HFFc6 (cell line): ENCODE measurements at regions not wholly inside any gene's neighbourhood (a gene's known extent, or its start where the extent isn't known, plus 50 kb on each side); places are given as distances from the start of the nearest gene placed in this dataset.

Experiments
- DNase-seq: peaks from one replicate; pipeline ENCODE4 v3.0.0-alpha.2; 2018
- H3K27ac Mint-ChIP-seq: 2 replicates; pipeline ENCODE4 v1.8.0; 2020; ENCODE audit warnings: mild to moderate bottlenecking, mixed read lengths
- H3K27me3 Mint-ChIP-seq: 2 replicates; pipeline ENCODE4 v1.8.0; 2021; ENCODE audit warnings: mild to moderate bottlenecking, moderate library complexity, mixed read lengths; ENCODE audit not compliant: insufficient read depth
- H3K36me3 Mint-ChIP-seq: 2 replicates; pipeline ENCODE4 v1.8.0; 2021; ENCODE audit warnings: low read depth, mixed read lengths
- H3K4me1 Mint-ChIP-seq: 2 replicates; pipeline ENCODE4 v1.8.0; 2020; ENCODE audit warnings: low read depth, mixed read lengths
- H3K4me3 Mint-ChIP-seq: 2 replicates; pipeline ENCODE4 v1.8.0; 2020; ENCODE audit warnings: mild to moderate bottlenecking, moderate library complexity, mixed read lengths
- H3K9me3 Mint-ChIP-seq: 2 replicates; pipeline ENCODE4 v1.8.0; 2020; ENCODE audit warnings: mild to moderate bottlenecking, mixed read lengths
- TF ChIP-seq, protein P1 (sequence below): fragments of 200-600 bp; sonication (generic); IDR thresholded peaks from 2 replicates; pipeline ENCODE4 v1.5.0; 2021; ENCODE audit warnings: antibody characterized with exemption, mild to moderate bottlenecking

DNA sequence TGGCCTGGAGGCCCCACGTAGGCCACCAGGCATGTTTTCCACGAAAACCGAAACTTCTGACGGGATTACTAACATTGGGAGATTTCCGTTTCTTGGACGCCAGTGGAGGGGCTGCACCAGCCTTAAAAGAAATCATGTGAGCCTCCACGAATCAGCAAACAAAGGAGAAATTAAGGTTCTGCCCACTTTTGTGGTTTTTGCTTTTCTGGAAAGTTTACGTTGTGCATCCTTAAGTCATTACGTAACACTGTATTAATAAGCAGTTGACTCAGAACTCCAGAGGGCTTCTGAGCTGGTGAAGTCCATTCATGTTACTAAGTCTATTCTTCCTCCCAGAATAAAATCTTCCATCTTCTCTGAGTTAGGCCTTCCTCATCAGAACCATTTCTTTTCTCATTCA is 168.5 kb downstream of the PSMG1 start:
- H3K4me1 Mint-ChIP-seq: peaks cover 7% of the 10 kb centered on the region
- H3K9me3 Mint-ChIP-seq: no peaks in the 10 kb centered on the region
- H3K4me3 Mint-ChIP-seq: peak overlapping the region; percentile 81
- TF ChIP-seq, protein P1, sequence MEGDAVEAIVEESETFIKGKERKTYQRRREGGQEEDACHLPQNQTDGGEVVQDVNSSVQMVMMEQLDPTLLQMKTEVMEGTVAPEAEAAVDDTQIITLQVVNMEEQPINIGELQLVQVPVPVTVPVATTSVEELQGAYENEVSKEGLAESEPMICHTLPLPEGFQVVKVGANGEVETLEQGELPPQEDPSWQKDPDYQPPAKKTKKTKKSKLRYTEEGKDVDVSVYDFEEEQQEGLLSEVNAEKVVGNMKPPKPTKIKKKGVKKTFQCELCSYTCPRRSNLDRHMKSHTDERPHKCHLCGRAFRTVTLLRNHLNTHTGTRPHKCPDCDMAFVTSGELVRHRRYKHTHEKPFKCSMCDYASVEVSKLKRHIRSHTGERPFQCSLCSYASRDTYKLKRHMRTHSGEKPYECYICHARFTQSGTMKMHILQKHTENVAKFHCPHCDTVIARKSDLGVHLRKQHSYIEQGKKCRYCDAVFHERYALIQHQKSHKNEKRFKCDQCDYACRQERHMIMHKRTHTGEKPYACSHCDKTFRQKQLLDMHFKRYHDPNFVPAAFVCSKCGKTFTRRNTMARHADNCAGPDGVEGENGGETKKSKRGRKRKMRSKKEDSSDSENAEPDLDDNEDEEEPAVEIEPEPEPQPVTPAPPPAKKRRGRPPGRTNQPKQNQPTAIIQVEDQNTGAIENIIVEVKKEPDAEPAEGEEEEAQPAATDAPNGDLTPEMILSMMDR: no peak
- DNase-seq: peak; percentile 96
- peak overlapping the region; percentile 95 for H3K27ac Mint-ChIP-seq
- no peaks in the 10 kb centered on the region; the same call in 1 of the 2 replicates for H3K27me3 Mint-ChIP-seq
- H3K36me3 Mint-ChIP-seq: no peaks in the 10 kb centered on the region

DNA sequence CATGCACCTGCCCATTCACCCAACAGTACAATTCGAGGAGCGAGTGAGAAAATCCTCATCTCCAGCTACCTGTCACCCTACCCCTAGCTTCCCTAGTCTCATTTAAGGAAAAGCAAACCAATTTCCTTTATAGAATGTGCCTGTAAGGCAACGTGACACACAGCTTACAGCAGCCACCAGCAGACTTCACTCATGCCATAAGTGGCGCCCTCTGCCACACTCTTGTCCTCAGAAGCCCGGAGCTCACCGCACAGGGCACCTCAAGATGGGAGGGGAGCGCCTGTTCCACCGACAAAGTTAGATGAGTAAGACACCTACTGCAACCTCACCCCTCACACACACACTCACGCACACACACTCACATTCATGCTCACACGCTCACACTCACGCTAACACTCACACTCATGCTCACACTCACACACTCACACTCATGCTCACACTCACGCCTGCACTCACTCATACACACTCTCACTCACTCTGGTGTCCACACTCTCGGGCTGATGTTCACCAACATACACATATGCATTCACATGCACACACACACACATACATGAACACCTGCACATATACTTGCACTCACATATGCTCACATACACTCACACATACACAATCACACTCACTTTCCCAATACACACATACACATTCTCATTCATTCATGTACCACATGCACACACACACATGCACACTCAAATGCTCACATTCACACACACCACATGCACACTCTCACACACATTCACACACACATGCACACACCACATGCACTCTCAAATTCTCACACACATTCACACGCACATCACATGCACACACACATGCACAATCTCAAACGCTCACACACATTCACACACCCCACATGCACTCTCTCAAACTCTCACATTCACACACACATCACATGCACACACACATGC is 170.7 kb downstream of the PSMG1 start:
- Mint-ChIP-seq H3K9me3 (no peaks in the 10 kb centered on the region), H3K27me3 (no peaks in the 10 kb centered on the region; the same call in 1 of the 2 replicates), H3K36me3 (no peaks in the 10 kb centered on the region), H3K27ac (no peak overlapping the region), H3K4me1 (no peaks in the 10 kb centered on the region; the same call in none of the 2 replicates), H3K4me3 (no peak overlapping the region)
- DNase-seq: no peak
- TF ChIP-seq, protein P1: no peak; the same call in 1 of the 2 replicates

DNA sequence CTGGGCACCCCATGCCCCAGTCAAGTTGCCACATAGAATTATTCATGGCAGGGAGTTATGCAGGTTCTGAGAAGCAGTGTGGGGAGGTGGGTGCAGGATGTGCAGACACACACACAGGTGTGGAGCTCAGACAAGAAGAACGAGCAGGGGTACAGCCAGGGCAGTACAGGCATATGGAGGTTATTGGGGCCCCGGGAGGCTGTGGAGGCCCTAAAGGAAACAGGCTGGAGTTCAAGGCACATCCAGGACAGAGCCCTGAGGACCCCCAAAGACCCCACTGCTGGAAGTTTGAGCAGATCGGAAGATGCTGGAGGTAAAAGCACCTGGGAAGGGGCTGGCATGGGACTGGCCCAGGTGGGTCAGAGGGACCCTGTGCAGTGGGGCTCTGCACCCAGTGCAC is 171.3 kb downstream of the PSMG1 start:
- Mint-ChIP-seq H3K4me1 (no peaks in the 10 kb centered on the region; the same call in none of the 2 replicates), H3K27me3 (no peaks in the 10 kb centered on the region; the same call in 1 of the 2 replicates), H3K4me3 (no peak overlapping the region), H3K9me3 (no peaks in the 10 kb centered on the region), H3K27ac (no peak overlapping the region), H3K36me3 (no peaks in the 10 kb centered on the region)
- DNase-seq: no peak
- TF ChIP-seq, protein P1: no peak

DNA sequence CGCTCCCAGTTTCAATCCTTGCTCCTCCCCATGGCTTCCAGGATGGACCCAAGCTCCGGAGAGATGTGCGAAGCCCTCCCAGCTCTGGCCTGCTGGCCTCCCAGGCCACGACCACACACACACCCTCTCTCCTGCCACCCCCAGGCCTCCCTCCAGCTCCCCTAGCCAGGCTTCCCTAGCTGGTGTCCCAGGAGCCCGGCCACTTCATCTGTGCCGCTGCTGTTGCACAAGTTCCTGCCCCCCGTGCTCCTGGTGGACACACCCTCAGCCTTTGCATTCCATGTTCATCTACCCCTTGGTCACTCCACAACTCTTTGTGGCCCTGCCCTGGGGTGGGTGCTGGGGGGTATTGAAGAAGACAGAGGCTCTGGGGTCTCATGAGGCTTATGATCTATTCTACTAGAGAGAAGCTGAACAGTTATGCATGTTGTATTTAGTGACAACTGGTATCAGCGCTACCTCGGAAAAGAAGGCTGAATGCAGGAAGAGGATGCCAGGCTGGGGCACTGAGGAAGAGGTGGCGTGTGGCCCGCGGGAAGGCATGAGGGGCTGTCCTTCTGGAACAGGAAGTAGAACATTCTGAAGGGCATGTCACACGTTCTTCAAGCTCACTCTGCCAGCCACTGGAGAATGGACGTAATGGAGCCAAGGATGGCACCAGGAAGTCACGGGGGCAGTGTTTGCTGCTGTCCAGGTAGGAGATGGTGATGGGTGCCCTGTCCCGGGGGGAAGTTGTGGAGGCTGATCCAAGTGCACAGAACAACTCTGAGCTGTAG is 172.4 kb downstream of the PSMG1 start:
- Mint-ChIP-seq H3K4me3 (no peak overlapping the region), H3K9me3 (no peaks in the 10 kb centered on the region), H3K27ac (no peak overlapping the region), H3K36me3 (no peaks in the 10 kb centered on the region; the same call in 1 of the 2 replicates), H3K27me3 (peaks cover 3% of the 10 kb centered on the region; the same call in 1 of the 2 replicates), H3K4me1 (no peaks in the 10 kb centered on the region; the same call in none of the 2 replicates)
- DNase-seq: no peak
- TF ChIP-seq, protein P1: no peak

DNA sequence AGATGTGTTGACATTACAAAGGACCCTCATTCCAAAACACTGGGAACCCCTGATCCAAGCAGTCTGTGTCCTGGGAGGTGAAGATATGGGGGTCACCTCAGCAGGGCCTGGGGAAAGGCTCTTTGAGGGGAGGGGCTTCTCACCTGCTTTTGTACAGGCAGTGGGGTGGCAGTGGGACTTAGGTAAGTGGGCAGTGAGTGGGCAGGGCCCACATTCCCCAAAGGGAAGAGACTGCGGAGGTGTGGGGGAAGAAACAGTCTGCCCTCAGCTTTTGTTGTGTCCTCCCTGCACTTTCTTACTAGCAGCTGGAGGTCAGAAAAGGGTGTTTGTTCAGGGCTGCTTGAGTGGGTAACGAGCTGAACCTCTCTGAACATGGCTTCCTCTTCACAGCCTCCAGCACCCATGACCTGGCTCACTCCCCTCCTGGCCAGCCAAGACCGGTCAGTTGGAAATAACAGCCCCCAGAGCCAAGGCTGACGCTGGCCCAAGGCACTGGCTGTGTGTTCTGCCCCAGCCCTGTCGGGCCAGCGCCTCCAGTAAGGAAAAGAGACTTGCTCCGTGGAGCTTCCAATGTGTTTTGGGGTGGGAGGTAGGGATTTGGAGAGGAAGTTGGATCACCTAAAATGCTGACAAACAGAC is 173.5 kb downstream of the PSMG1 start:
- no peaks in the 10 kb centered on the region for H3K9me3 Mint-ChIP-seq
- no peak overlapping the region for H3K27ac Mint-ChIP-seq
- peaks cover 9% of the 10 kb centered on the region for H3K4me1 Mint-ChIP-seq
- H3K4me3 Mint-ChIP-seq: no peak overlapping the region
- no peaks in the 10 kb centered on the region; the same call in 1 of the 2 replicates for H3K36me3 Mint-ChIP-seq
- TF ChIP-seq, protein P1: no peak
- no peak for DNase-seq
- H3K27me3 Mint-ChIP-seq: peaks cover 3% of the 10 kb centered on the region; the same call in 1 of the 2 replicates
